ENCODE measurements at regions not wholly inside any gene's neighbourhood (a gene's known extent, or its start where the extent isn't known, plus 50 kb on each side); places are given as distances from the start of the nearest gene placed in this dataset.
"Not testable (repeated sequence)": the region's sequence is repeated elsewhere in the genome, so short reads cannot be mapped to it uniquely, and the experiment has no call there.

GRCh38 chr13:18252848-18253247 lies 928.8 kb downstream of the TUBA3C start:
- H3K23ac ChIP-seq (ENCODE audit: insufficient read length); CTCF ChIA-PET (ENCODE audit: partially characterized antibody); H3K36me3 ChIP-seq (ENCODE audit: control insufficient read depth in 2 of 4, insufficient read depth in 4 of 4, low read length in 3 of 4); H2BK5ac ChIP-seq (ENCODE audit: low read depth, low read length); H3K27ac ChIP-seq (ENCODE audit: low read depth, low read length); H3K79me1 ChIP-seq (ENCODE audit: low read depth, low read length); H3K4me1 ChIP-seq (replicated peaks in 1 of 4; ENCODE audit: control insufficient read depth in 3 of 4, insufficient read depth in 4 of 4, low read length in 3 of 4); H3K4ac ChIP-seq (replicated peaks; ENCODE audit: insufficient read length, low read depth, low read length); H3K56ac ChIP-seq (replicated peaks; ENCODE audit: insufficient read length, low read depth, low read length); H3K27me3 ChIP-seq (replicated peaks in 1 of 4; ENCODE audit: control insufficient read depth in 3 of 4, extremely low read depth in 1 of 4, insufficient read depth in 3 of 4, low read length in 3 of 4); H4K20me1 ChIP-seq (replicated peaks in 1 of 2; ENCODE audit: control insufficient read depth in 1 of 2, insufficient read depth in 2 of 2, low read length in 2 of 2); H4K5ac ChIP-seq (ENCODE audit: insufficient read length, low read depth, low read length); H3K9ac ChIP-seq (replicated peaks in 1 of 4; ENCODE audit: extremely low read depth in 1 of 4, low read depth in 3 of 4, low read length in 3 of 4); H2BK12ac ChIP-seq (ENCODE audit: low read depth, low read length); H3K18ac ChIP-seq (ENCODE audit: extremely low read depth, low read length); H2BK120ac ChIP-seq (replicated peaks; ENCODE audit: low read depth, low read length); H2BK15ac ChIP-seq (ENCODE audit: low read length); H3K4me2 ChIP-seq (ENCODE audit: insufficient read depth in 1 of 2, low read depth in 2 of 2, low read length in 2 of 2); H4K8ac ChIP-seq (ENCODE audit: extremely low read depth, insufficient read depth, low read length); H3K14ac ChIP-seq (ENCODE audit: insufficient read length); H3K4me3 ChIP-seq (ENCODE audit: extremely low read depth in 1 of 4, insufficient read depth in 2 of 4, low read depth in 3 of 4, low read length in 4 of 4); DNase-seq (ENCODE audit: low read depth in 1 of 2, low spot score in 2 of 2); POLR2A ChIA-PET (ENCODE audit: partially characterized antibody); H2BK20ac ChIP-seq (ENCODE audit: low read length); H3K23me2 ChIP-seq (ENCODE audit: low read depth, low read length); FAIRE-seq; H2AK5ac ChIP-seq (ENCODE audit: low read depth, low read length); H3K79me2 ChIP-seq (ENCODE audit: control insufficient read depth in 1 of 2, insufficient read depth in 2 of 2, low read length in 2 of 2); H2AFZ ChIP-seq (ENCODE audit: low read length); H4K91ac ChIP-seq (replicated peaks; ENCODE audit: insufficient read length, low read length): not testable (repeated sequence)
- WGBS, 2 experiments (ENCODE audit: extremely low coverage in 1 of 2, insufficient coverage in 1 of 2, insufficient read length in 1 of 2, insufficient replicate concordance in 2 of 2, low coverage in 1 of 2, low lambda C conversion rate in 2 of 2, missing lambda C conversion rate in 1 of 2), result 87% methylated on average over 10 of the region's 12 CpGs; no CpG with 5 or more reads in 1 of the 2 experiments
- peaks cover 27 to 85% of the 10 kb centered on the region in 2 experiments for H3K9me3 ChIP-seq (ENCODE audit: insufficient read depth in 2 of 2, low read depth in 1 of 2, low read length in 1 of 2)

DNA sequence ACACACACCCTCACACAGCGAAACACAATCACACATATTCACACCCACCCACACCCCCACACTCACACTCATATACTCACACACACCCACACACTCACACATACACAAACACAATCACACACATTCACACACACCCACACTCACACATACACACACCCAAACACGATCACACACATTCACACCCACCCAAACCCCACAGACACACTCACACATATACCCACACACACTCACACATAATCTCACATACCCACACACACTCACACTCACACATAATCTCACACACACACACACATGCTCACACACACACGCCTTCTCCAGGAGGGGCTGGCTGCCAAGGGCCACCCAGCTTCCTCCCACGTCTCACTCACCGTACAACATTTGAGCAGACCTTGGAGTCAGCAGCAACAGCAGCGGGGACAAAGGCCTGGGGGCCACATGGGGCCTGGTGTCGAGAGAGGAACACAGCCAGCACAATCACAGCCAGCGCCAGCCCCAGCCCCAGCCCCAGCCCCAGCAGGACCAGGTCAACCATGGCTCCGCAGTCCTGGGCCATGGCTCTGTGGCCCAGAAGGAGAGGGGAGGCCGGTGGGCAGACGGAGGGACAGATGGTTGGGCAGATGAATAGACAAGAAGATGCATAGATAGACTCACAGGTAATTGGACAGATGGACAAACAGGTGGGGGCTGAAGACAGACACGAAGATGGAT lies 932.9 kb downstream of the TUBA3C start:
- CTCF ChIA-PET (ENCODE audit: partially characterized antibody); H3K23me2 ChIP-seq (ENCODE audit: low read depth, low read length); H4K5ac ChIP-seq (ENCODE audit: insufficient read length, low read depth, low read length); H2AFZ ChIP-seq (ENCODE audit: low read length); H3K4me1 ChIP-seq (replicated peaks in 1 of 4; ENCODE audit: control insufficient read depth in 3 of 4, insufficient read depth in 4 of 4, low read length in 3 of 4); H4K91ac ChIP-seq (replicated peaks; ENCODE audit: insufficient read length, low read length); H3K23ac ChIP-seq (ENCODE audit: insufficient read length); H3K4me2 ChIP-seq (ENCODE audit: insufficient read depth in 1 of 2, low read depth in 2 of 2, low read length in 2 of 2); H3K27ac ChIP-seq (ENCODE audit: low read depth, low read length); H3K27me3 ChIP-seq (replicated peaks in 1 of 4; ENCODE audit: control insufficient read depth in 3 of 4, extremely low read depth in 1 of 4, insufficient read depth in 3 of 4, low read length in 3 of 4); H2BK20ac ChIP-seq (ENCODE audit: low read length); H2AK5ac ChIP-seq (ENCODE audit: low read depth, low read length); H3K79me2 ChIP-seq (ENCODE audit: control insufficient read depth in 1 of 2, insufficient read depth in 2 of 2, low read length in 2 of 2); H3K9ac ChIP-seq (replicated peaks in 1 of 4; ENCODE audit: extremely low read depth in 1 of 4, low read depth in 3 of 4, low read length in 3 of 4); H2BK120ac ChIP-seq (replicated peaks; ENCODE audit: low read depth, low read length); H3K14ac ChIP-seq (ENCODE audit: insufficient read length); H2BK12ac ChIP-seq (ENCODE audit: low read depth, low read length); H2BK15ac ChIP-seq (ENCODE audit: low read length); POLR2A ChIA-PET (ENCODE audit: partially characterized antibody); H4K20me1 ChIP-seq (replicated peaks in 1 of 2; ENCODE audit: control insufficient read depth in 1 of 2, insufficient read depth in 2 of 2, low read length in 2 of 2); H3K4ac ChIP-seq (replicated peaks; ENCODE audit: insufficient read length, low read depth, low read length); H2BK5ac ChIP-seq (ENCODE audit: low read depth, low read length); FAIRE-seq; H3K18ac ChIP-seq (ENCODE audit: extremely low read depth, low read length); DNase-seq (ENCODE audit: low read depth in 1 of 2, low spot score in 2 of 2); H3K79me1 ChIP-seq (ENCODE audit: low read depth, low read length); H3K4me3 ChIP-seq (ENCODE audit: extremely low read depth in 1 of 4, insufficient read depth in 2 of 4, low read depth in 3 of 4, low read length in 4 of 4); H4K8ac ChIP-seq (ENCODE audit: extremely low read depth, insufficient read depth, low read length); H3K36me3 ChIP-seq (ENCODE audit: control insufficient read depth in 2 of 4, insufficient read depth in 4 of 4, low read length in 3 of 4): not testable (repeated sequence)
- Histone ChIP-seq H3K56ac (replicated peaks; ENCODE audit: insufficient read length, low read depth, low read length) (peak overlapping the region; percentile 77), H3K9me3 (ENCODE audit: insufficient read depth in 2 of 2, low read depth in 1 of 2, low read length in 1 of 2) (peaks cover 20 to 74% of the 10 kb centered on the region in 2 experiments)
- WGBS, 2 experiments (ENCODE audit: extremely low coverage in 1 of 2, insufficient coverage in 1 of 2, insufficient read length in 1 of 2, insufficient replicate concordance in 2 of 2, low coverage in 1 of 2, low lambda C conversion rate in 2 of 2, missing lambda C conversion rate in 1 of 2), result 85 to 100% methylated on average over 1 to 12 of the region's 12 CpGs
